HL-60 (cell line): ENCODE measurements at regions not wholly inside any gene's neighbourhood (a gene's known extent, or its start where the extent isn't known, plus 50 kb on each side); places are given as distances from the start of the nearest gene placed in this dataset.

ENCODE experiments used
- CTCF ChIP-seq: IDR thresholded peaks from one replicate; pipeline ENCODE4 v1.5.1; 2011; ENCODE audit warnings: low read length, control low read depth, inconsistent platforms; ENCODE audit not compliant: insufficient read depth
- GABPA ChIP-seq: IDR thresholded peaks from 2 replicates; pipeline ENCODE4 v1.6.1; 2012; ENCODE audit warnings: low read depth
- POLR2AphosphoS5 ChIP-seq: IDR thresholded peaks from 2 replicates; pipeline ENCODE4 v1.6.1; 2012; ENCODE audit warnings: low read depth
- REST ChIP-seq: IDR thresholded peaks from 2 replicates; pipeline ENCODE4 v1.6.1; 2012; ENCODE audit warnings: low read depth; ENCODE audit not compliant: insufficient replicate concordance
- SPI1 ChIP-seq: IDR thresholded peaks from 2 replicates; pipeline ENCODE4 v1.6.1; 2012; ENCODE audit warnings: low read depth, mild to moderate bottlenecking, borderline replicate concordance

DNA sequence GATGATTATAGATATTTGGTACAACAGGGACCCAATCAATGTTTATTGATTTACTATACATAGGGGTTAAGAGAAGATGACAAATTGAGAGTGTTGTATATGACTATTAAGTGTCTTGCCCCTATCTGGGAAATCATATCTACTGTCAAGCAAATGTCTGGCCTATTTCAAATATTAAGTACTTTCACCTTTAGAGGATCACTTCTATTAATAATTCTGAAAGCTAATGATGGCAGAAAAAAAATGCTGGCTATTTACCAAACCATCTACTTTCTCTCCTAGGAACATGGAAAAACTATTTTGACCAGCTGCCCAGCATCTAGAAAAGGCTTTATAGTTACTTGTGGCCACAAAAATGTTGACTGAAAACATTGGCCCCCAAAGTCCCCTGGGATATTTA is 632.3 kb upstream of the ZNF385D start:
- TF ChIP-seq CTCF, result no peak
- no peak for TF ChIP-seq POLR2AphosphoS5
- TF ChIP-seq REST, result no peak
- no peak for TF ChIP-seq GABPA
- TF ChIP-seq SPI1, result no peak
